ENCODE measurements at regions not wholly inside any gene's neighbourhood (a gene's known extent, or its start where the extent isn't known, plus 50 kb on each side); places are given as distances from the start of the nearest gene placed in this dataset.

GRCh38 chr12:74193191-74193590 is 344.4 kb upstream of the ATXN7L3B start:
- no peaks in the 10 kb centered on the region for H3K27me3 ChIP-seq (ENCODE audit: insufficient read depth in 3 of 3, low read length in 2 of 3)
- no peaks in the 10 kb centered on the region for H3K9me3 ChIP-seq
- WGBS, 3 donors = 83 to 90% (median 89%) methylated on average over 2 of the region's 2 CpGs
- H3K4me1 ChIP-seq = no peaks in the 10 kb centered on the region
- H3K36me3 ChIP-seq (ENCODE audit: insufficient read depth in 1 of 2, low read depth in 1 of 2) = no peaks in the 10 kb centered on the region
- H3K27ac ChIP-seq = no peak overlapping the region
- ATAC-seq (no peak), DNase-seq (no peak)
- no peak overlapping the region for H3K4me3 ChIP-seq
- TF ChIP-seq, protein P1, sequence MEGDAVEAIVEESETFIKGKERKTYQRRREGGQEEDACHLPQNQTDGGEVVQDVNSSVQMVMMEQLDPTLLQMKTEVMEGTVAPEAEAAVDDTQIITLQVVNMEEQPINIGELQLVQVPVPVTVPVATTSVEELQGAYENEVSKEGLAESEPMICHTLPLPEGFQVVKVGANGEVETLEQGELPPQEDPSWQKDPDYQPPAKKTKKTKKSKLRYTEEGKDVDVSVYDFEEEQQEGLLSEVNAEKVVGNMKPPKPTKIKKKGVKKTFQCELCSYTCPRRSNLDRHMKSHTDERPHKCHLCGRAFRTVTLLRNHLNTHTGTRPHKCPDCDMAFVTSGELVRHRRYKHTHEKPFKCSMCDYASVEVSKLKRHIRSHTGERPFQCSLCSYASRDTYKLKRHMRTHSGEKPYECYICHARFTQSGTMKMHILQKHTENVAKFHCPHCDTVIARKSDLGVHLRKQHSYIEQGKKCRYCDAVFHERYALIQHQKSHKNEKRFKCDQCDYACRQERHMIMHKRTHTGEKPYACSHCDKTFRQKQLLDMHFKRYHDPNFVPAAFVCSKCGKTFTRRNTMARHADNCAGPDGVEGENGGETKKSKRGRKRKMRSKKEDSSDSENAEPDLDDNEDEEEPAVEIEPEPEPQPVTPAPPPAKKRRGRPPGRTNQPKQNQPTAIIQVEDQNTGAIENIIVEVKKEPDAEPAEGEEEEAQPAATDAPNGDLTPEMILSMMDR (IDR thresholded peaks at IDR 0.05) = no peak
- intact Hi-C loops (cut with DNase I) = no loop called here

DNA sequence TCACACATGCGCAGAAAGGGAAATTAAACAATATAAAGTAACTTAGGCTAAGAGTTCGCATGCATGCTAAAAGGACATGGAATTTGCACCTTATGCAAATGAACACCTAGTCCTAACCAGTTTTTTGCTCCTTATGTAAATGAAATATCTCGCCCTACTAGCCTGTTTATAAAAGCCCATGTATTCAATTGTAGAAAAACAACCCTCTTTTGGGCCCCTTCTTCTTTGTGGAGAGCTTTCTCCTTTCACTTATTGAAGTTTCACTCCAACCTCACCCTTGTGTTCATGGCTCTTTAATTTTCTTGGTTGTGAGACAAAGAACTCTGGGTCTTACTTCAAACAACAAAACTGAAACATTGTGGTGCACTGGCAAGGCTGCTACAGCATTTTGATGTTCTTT is 333.4 kb upstream of the ATXN7L3B start:
- H3K36me3 ChIP-seq (ENCODE audit: insufficient read depth in 1 of 2, low read depth in 1 of 2) = no peaks in the 10 kb centered on the region
- TF ChIP-seq, protein P1 (IDR thresholded peaks at IDR 0.05) = no peak
- H3K9me3 ChIP-seq = no peaks in the 10 kb centered on the region
- no peak for DNase-seq
- H3K27ac ChIP-seq = no peak overlapping the region
- no peak overlapping the region for H3K4me3 ChIP-seq
- no peak for ATAC-seq
- H3K27me3 ChIP-seq (ENCODE audit: insufficient read depth in 3 of 3, low read length in 2 of 3) = no peaks in the 10 kb centered on the region
- no peaks in the 10 kb centered on the region for H3K4me1 ChIP-seq
- 70 to 83% (median 77%) methylated on average over 3 of the region's 3 CpGs for WGBS, 3 donors
- intact Hi-C loops (cut with DNase I) = no loop called here

DNA sequence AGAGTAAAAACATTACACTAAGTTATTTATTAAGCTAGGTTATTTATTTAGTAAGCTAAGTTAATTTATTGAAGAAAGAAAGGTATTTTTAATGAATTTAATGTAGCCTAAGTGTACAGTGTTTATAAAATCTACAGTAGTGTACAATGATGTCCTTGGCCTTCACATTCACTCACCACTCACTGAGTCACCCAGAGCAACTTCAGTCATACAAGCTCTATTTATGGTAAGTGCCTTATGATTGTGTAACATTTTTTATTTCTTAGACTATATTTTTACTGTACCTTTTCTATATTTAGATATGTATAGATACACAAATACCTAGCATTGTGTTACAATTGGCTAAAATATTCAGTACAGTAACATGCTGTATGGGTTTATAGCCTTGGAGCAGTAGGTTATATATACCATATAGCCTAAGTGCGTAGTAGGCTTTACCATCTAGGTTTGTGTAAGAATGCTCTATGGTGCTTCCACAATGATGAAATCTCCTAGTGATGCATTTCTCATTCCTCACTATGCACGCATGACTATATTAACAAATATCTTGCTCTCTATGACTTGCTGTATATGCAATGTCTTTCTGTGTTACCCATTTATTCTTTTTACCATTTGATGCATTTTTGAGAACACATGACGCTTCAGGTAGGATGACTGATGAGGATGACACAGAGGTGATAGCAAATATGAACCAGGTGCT is 309.6 kb upstream of the ATXN7L3B start:
- intact Hi-C loops (cut with DNase I) = no loop called here
- Histone ChIP-seq H3K27ac (no peak overlapping the region), H3K4me1 (no peaks in the 10 kb centered on the region), H3K27me3 (ENCODE audit: insufficient read depth in 3 of 3, low read length in 2 of 3) (no peaks in the 10 kb centered on the region), H3K36me3 (ENCODE audit: insufficient read depth in 1 of 2, low read depth in 1 of 2) (no peaks in the 10 kb centered on the region), H3K4me3 (no peak overlapping the region), H3K9me3 (no peaks in the 10 kb centered on the region)
- TF ChIP-seq, protein P1 (IDR thresholded peaks at IDR 0.05) = no peak
- ATAC-seq (no peak), DNase-seq (no peak)
- 90 to 93% (median 90%) methylated on average over 3 of the region's 3 CpGs for WGBS, 3 donors

DNA sequence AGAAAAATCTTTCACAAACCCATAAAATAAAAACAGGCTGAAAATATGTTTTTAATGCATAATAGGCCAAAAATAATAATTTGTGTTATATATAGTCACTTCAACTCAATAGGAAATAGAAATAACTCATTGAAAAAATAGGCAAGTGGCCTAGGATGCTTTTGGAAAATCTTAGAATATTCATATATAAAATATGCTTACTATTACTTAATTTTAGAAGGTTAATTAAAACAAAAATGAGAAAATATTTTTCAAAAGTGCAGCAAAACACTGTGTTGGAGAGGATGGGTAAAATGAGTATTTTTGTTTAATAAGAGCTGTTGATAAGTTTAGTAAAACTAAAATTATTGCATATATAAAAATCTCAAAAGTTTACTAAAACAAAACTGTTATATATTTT is 308.0 kb upstream of the ATXN7L3B start:
- Histone ChIP-seq H3K27ac (no peak overlapping the region), H3K36me3 (ENCODE audit: insufficient read depth in 1 of 2, low read depth in 1 of 2) (no peaks in the 10 kb centered on the region), H3K4me1 (no peaks in the 10 kb centered on the region), H3K9me3 (no peaks in the 10 kb centered on the region), H3K4me3 (no peak overlapping the region), H3K27me3 (ENCODE audit: insufficient read depth in 3 of 3, low read length in 2 of 3) (no peaks in the 10 kb centered on the region)
- DNase-seq (no peak), ATAC-seq (no peak)
- intact Hi-C loops (cut with DNase I) = no loop called here
- TF ChIP-seq, protein P1 (IDR thresholded peaks at IDR 0.05) = no peak

DNA sequence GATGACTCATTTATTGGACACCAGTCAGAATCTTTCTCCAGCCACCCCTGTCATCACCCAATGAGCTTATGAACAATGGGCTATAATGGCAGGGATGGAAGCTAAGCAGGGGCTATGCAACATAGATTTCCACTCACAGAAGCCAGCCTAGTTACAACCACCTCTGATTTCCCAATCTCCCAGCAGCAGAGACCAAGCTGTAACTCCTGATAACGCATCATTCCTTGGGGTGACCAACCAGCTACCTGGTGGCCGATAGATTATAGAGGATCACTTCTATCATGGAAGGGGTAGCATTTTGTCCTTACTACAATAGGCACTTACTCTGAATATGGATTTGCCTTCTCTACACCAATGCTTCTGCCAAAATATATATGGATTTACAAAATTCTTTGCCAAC is 302.3 kb upstream of the ATXN7L3B start:
- intact Hi-C loops (cut with DNase I) = no loop called here
- Histone ChIP-seq H3K4me3 (no peak overlapping the region), H3K36me3 (ENCODE audit: insufficient read depth in 1 of 2, low read depth in 1 of 2) (no peaks in the 10 kb centered on the region), H3K9me3 (no peaks in the 10 kb centered on the region), H3K27ac (no peak overlapping the region), H3K4me1 (no peaks in the 10 kb centered on the region), H3K27me3 (ENCODE audit: insufficient read depth in 3 of 3, low read length in 2 of 3) (no peaks in the 10 kb centered on the region)
- ATAC-seq = no peak
- TF ChIP-seq, protein P1 (IDR thresholded peaks at IDR 0.05) = no peak
- no peak for DNase-seq
- WGBS, 3 donors = 83 to 98% (median 89%) methylated on average over 2 of the region's 2 CpGs

Data from psoas muscle (tissue), 7 donors.